ENCODE measurements at regions not wholly inside any gene's neighbourhood (a gene's known extent, or its start where the extent isn't known, plus 50 kb on each side); places are given as distances from the start of the nearest gene placed in this dataset.

GRCh38 chr3:145902166-145902565 is 258.8 kb downstream of the PLOD2 start:
- no peak for DNase-seq (ENCODE audit: extremely low spot score)
- POLR2A ChIA-PET = no interaction called here
- CTCF ChIA-PET = interaction anchor here (0.8 to 1.2 kb wide), 2 partner anchors 11 kb away, joined by 3 read pairs; no protein-coding TSS in a partner anchor
- TF ChIP-seq CTCF (IDR thresholded peaks at IDR 0.05; ENCODE audit: control extremely low read depth, extremely low read depth, low read depth, missing control alignments) = no peak

- DNase-seq (ENCODE audit: extremely low spot score) = no peak
- TF ChIP-seq CTCF (IDR thresholded peaks at IDR 0.05; ENCODE audit: control extremely low read depth, extremely low read depth, low read depth, missing control alignments) = no peak
- POLR2A ChIA-PET = no interaction called here
- CTCF ChIA-PET = interaction anchor here (1.7 kb wide), 1 partner anchor 13 kb away, joined by 3 read pairs; no protein-coding TSS in a partner anchor
Measured at GRCh38 chr3:145903472-145904013, 257.4 kb downstream of the PLOD2 start.

- DNase-seq (ENCODE audit: extremely low spot score) = no peak
- TF ChIP-seq CTCF (IDR thresholded peaks at IDR 0.05; ENCODE audit: control extremely low read depth, extremely low read depth, low read depth, missing control alignments) = no peak
- ChIA-PET POLR2A (no interaction called here), CTCF (interaction anchor here (0.8 to 1.7 kb wide), 2 partner anchors 12 to 43 kb away, joined by 3 read pairs; no protein-coding TSS in a partner anchor)
Measured at GRCh38 chr3:145904138-145904537, 256.8 kb downstream of the PLOD2 start.

- ChIA-PET POLR2A (no interaction called here), CTCF (no interaction called here)
- TF ChIP-seq CTCF (IDR thresholded peaks at IDR 0.05; ENCODE audit: control extremely low read depth, extremely low read depth, low read depth, missing control alignments) = no peak
- DNase-seq (ENCODE audit: extremely low spot score) = no peak
Measured at GRCh38 chr3:145906301-145906700, 254.7 kb downstream of the PLOD2 start.

- ChIA-PET CTCF (no interaction called here), POLR2A (no interaction called here)
- no peak for DNase-seq (ENCODE audit: extremely low spot score)
- TF ChIP-seq CTCF (IDR thresholded peaks at IDR 0.05; ENCODE audit: control extremely low read depth, extremely low read depth, low read depth, missing control alignments) = no peak
Measured at GRCh38 chr3:145906755-145907154, 254.2 kb downstream of the PLOD2 start.

GRCh38 chr3:145911016-145911415 is 250.0 kb downstream of the PLOD2 start:
- TF ChIP-seq CTCF (IDR thresholded peaks at IDR 0.05; ENCODE audit: control extremely low read depth, extremely low read depth, low read depth, missing control alignments) = no peak
- DNase-seq (ENCODE audit: extremely low spot score) = no peak
- ChIA-PET CTCF (no interaction called here), POLR2A (no interaction called here)

All from GM10248 (cell line).